DOHH2 (cell line): ENCODE measurements at regions not wholly inside any gene's neighbourhood (a gene's known extent, or its start where the extent isn't known, plus 50 kb on each side); places are given as distances from the start of the nearest gene placed in this dataset.

Source experiments
- CTCF ChIP-seq: fragments of 200-600 bp; sonication (generic); IDR thresholded peaks from one replicate; pipeline ENCODE4 v1.5.1; 2014; ENCODE audit warnings: antibody characterized with exemption, mild to moderate bottlenecking, low read depth, low read length; ENCODE audit not compliant: poor library complexity, severe bottlenecking
- EZH2phosphoT487 ChIP-seq: fragments of 200-600 bp; sonication (generic); IDR thresholded peaks from 2 replicates; pipeline ENCODE4 v1.6.1; 2017; ENCODE audit warnings: borderline replicate concordance, mild to moderate bottlenecking, antibody characterized with exemption, low read length, moderate library complexity, mixed read lengths

DNA sequence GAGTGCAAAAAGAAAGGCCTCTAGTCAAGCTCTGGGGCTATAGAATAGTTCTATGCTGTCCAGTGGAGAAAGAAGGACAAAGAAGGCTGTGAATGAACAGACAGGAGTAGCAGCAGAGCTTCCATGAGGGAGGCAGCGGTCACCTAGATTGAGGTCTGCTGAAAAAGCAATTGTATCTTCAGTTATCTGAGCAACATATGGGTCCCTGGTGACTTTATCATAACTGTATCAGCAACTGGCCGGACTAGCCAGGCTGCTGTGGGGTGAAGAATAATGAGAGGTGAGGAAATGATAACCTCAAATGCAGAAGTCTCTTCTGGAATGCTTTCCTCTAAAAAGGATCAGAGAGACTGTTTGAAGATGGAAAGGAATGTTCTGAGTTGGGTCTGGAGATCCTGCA, 971.3 kb upstream of the TMEM132C start:
- TF ChIP-seq CTCF: no peak
- no peak for TF ChIP-seq EZH2phosphoT487
